GM12878 (cell line): ENCODE measurements at regions not wholly inside any gene's neighbourhood (a gene's known extent, or its start where the extent isn't known, plus 50 kb on each side); places are given as distances from the start of the nearest gene placed in this dataset.

Experiments used
- ATAC-seq: fragments of 200-7000 bp; cut with Tn5 transposase; 3 replicates; pipeline ENCODE4 v1.9.1; 2020; ENCODE audit warnings: mild to moderate bottlenecking, moderate library complexity
- BruUV-seq: library from RNA; stranded (reverse); fragments of 400-500 nt; replicated peaks from 2 replicates; lab custom pipeline; 2021; lab: Mats Ljungman, UMichigan
- CTCF ChIA-PET: fragments of 300-600 bp; sonication (Branson Sonifier 250); formaldehyde crosslinking; extraction: SDS; loops from one replicate; lab custom pipeline; 2021; ENCODE audit warnings: inconsistent platforms; lab: Yijun Ruan, JAX
- POLR2A ChIA-PET: fragments of 350-600 bp; formaldehyde crosslinking; extraction: SDS; loops from one replicate; lab custom pipeline; 2021; ENCODE audit warnings: inconsistent platforms; lab: Charles Lee
- RAD21 ChIA-PET: fragments of 300-600 bp; sonication (Branson Sonifier 250); formaldehyde crosslinking; loops from one replicate; lab custom pipeline; 2023; ENCODE audit warnings: antibody characterized with exemption; ENCODE audit not compliant: unreplicated experiment; lab: Charles Lee
- SMC1A ChIA-PET: fragments of 300-600 bp; sonication (Branson Sonifier 250); formaldehyde crosslinking; loops from one replicate; lab custom pipeline; 2023; ENCODE audit not compliant: unreplicated experiment, uncharacterized antibody; lab: Charles Lee
- DNase-seq: peaks from one replicate; pipeline ENCODE4 v3.0.0-alpha.2; 2011; ENCODE audit warnings: low read depth, low spot score
- FAIRE-seq: peaks from 3 replicates; lab custom pipeline; 2011; peaks lifted over from hg19 to GRCh38; lab: Jason Lieb, UNC
- H2AFZ ChIP-seq: 2 replicates; pipeline ENCODE4 v1.6.0; 2011; ENCODE audit warnings: low read depth, low read length, control low read depth; ENCODE audit not compliant: control insufficient read depth
- H3K27ac ChIP-seq: 2 replicates; pipeline ENCODE4 v1.5.1; 2011; ENCODE audit warnings: control low read depth; ENCODE audit not compliant: control insufficient read depth, insufficient read depth
- H3K27me3 ChIP-seq, 2 experiments: replicated peaks in 1 of 2; 2 replicates each; pipeline versions ENCODE4 v1.6.0 to v1.6.1; 2011; ENCODE audit warnings: low read length in 1 of 2; ENCODE audit not compliant: control insufficient read depth in 2 of 2, insufficient read depth in 2 of 2
- H3K36me3 ChIP-seq, 2 experiments: 2 replicates each; pipeline ENCODE4 v1.5.1; 2011; ENCODE audit warnings: low read length in 1 of 2; ENCODE audit not compliant: control insufficient read depth in 2 of 2, insufficient read depth in 2 of 2
- H3K4me1 ChIP-seq: 2 replicates; pipeline ENCODE4 v1.6.1; 2011; ENCODE audit warnings: mild to moderate bottlenecking, low read length, moderate library complexity, mixed read lengths; ENCODE audit not compliant: control insufficient read depth, insufficient read depth
- H3K4me2 ChIP-seq: 2 replicates; pipeline ENCODE4 v1.6.0; 2011; ENCODE audit warnings: control low read depth; ENCODE audit not compliant: control insufficient read depth, insufficient read depth
- H3K4me3 ChIP-seq: fragments of 200-600 bp; sonication (generic); 2 replicates; pipeline ENCODE4 v1.5.1; 2016
- H3K79me2 ChIP-seq: 2 replicates; pipeline ENCODE4 v1.6.0; 2011; ENCODE audit warnings: low read length; ENCODE audit not compliant: control insufficient read depth, insufficient read depth
- H3K9ac ChIP-seq: 2 replicates; pipeline ENCODE4 v1.8.0; 2011; ENCODE audit warnings: low read length, control low read depth, mixed read lengths; ENCODE audit not compliant: control insufficient read depth, insufficient read depth
- H3K9me3 ChIP-seq: replicated peaks from 3 replicates; pipeline ENCODE4 v1.5.1; 2011; ENCODE audit warnings: mild to moderate bottlenecking, low read length; ENCODE audit not compliant: control insufficient read depth, insufficient read depth
- H4K20me1 ChIP-seq: 2 replicates; pipeline ENCODE4 v1.6.0; 2011; ENCODE audit not compliant: control insufficient read depth, insufficient read depth
- BCLAF1 ChIP-seq: fragments of 450-650 bp; IDR thresholded peaks from 2 replicates; pipeline ENCODE4 v1.6.1; 2017; ENCODE audit warnings: antibody characterized with exemption, mild to moderate bottlenecking, moderate library complexity
- BRCA1 ChIP-seq: IDR thresholded peaks from 2 replicates; pipeline ENCODE4 v1.6.1; 2011; ENCODE audit warnings: low read depth, low read length, improper control_type of control experiment
- CREM ChIP-seq: IDR thresholded peaks from 2 replicates; pipeline ENCODE4 v1.6.1; 2014; ENCODE audit warnings: antibody characterized with exemption, low read depth
- ETV6 ChIP-seq, 2 experiments: fragments of 450-650 bp in 1 of 2; IDR thresholded peaks in 1 of 2; conservative IDR thresholded peaks in 1 of 2; 2 replicates each; pipeline ENCODE4 v1.6.1; 2014; ENCODE audit warnings: antibody characterized with exemption in 1 of 2, borderline replicate concordance in 1 of 2, low read depth in 1 of 2, mild to moderate bottlenecking in 1 of 2, moderate library complexity in 1 of 2
- FOXK2 ChIP-seq: fragments of 450-650 bp; IDR thresholded peaks from 2 replicates; pipeline ENCODE4 v1.6.1; 2017; ENCODE audit warnings: mild to moderate bottlenecking, moderate library complexity
- HDGF ChIP-seq: fragments of 450-650 bp; IDR thresholded peaks from 2 replicates; pipeline ENCODE4 v1.6.1; 2016; ENCODE audit warnings: antibody characterized with exemption
- JUNB ChIP-seq: IDR thresholded peaks from 2 replicates; pipeline ENCODE4 v1.6.1; 2016; ENCODE audit warnings: antibody characterized with exemption, mild to moderate bottlenecking
- JUND ChIP-seq: IDR thresholded peaks from 2 replicates; pipeline ENCODE4 v1.6.1; 2012; ENCODE audit warnings: low read depth, mild to moderate bottlenecking, low read length, improper control_type of control experiment, moderate library complexity
- MYC ChIP-seq: IDR thresholded peaks from 2 replicates; pipeline ENCODE4 v1.6.1; 2011; ENCODE audit warnings: mild to moderate bottlenecking, low read length, moderate library complexity, inconsistent platforms; ENCODE audit not compliant: insufficient read depth, insufficient replicate concordance, insufficient read length, severe bottlenecking
- NRF1 ChIP-seq: conservative IDR thresholded peaks from 2 replicates; pipeline ENCODE4 v1.6.1; 2011; ENCODE audit warnings: mild to moderate bottlenecking, low read depth, low read length, improper control_type of control experiment
- PAX8 ChIP-seq: fragments of 450-650 bp; IDR thresholded peaks from 2 replicates; pipeline ENCODE4 v1.6.1; 2017; ENCODE audit warnings: mild to moderate bottlenecking, moderate library complexity
- POLR2A ChIP-seq: IDR thresholded peaks from 2 replicates; pipeline ENCODE4 v1.6.1; 2011; ENCODE audit warnings: low read depth, mild to moderate bottlenecking, low read length
- RAD51 ChIP-seq: fragments of 450-650 bp; IDR thresholded peaks from 2 replicates; pipeline ENCODE4 v1.6.1; 2016; ENCODE audit warnings: moderate library complexity, mild to moderate bottlenecking, inconsistent platforms
- SREBF1 ChIP-seq: IDR thresholded peaks from 2 replicates; pipeline ENCODE4 v1.6.1; 2012; ENCODE audit warnings: mild to moderate bottlenecking, low read length
- STAT1 ChIP-seq: fragments of 450-650 bp; conservative IDR thresholded peaks from 2 replicates; pipeline ENCODE4 v1.6.1; 2014; ENCODE audit warnings: antibody characterized with exemption, mild to moderate bottlenecking
- ZNF207 ChIP-seq: fragments of 450-650 bp; IDR thresholded peaks from 2 replicates; pipeline ENCODE4 v1.6.1; 2014; ENCODE audit warnings: antibody characterized with exemption, mild to moderate bottlenecking, borderline replicate concordance
- WGBS: methylation state at CpG from one replicate; pipeline ENCODE4 v1.1.6; 2016; ENCODE audit warnings: low lambda C conversion rate; ENCODE audit not compliant: insufficient replicate concordance, insufficient coverage; ENCODE audit errors: missing lambda C conversion rate; 5-methylcytosine and 5-hydroxymethylcytosine counted together
- in situ Hi-C: fragments of 300-500 bp; cut with MboI; formaldehyde crosslinking; loops from 9 replicates; pipeline ENCODE4 v1.14.3; 2018; ENCODE audit warnings: mixed read lengths
- intact Hi-C: fragments of 100-400 bp; cut with micrococcal nuclease; formaldehyde crosslinking; loops from one replicate; pipeline ENCODE4 v1.14.2; 2022; ENCODE audit not compliant: unreplicated experiment
- TF ChIP-seq, protein P1 (sequence below): fragments of 450-650 bp; IDR thresholded peaks from 2 replicates; pipeline ENCODE4 v1.6.1; 2016; ENCODE audit warnings: mild to moderate bottlenecking
- TF ChIP-seq, protein P2 (sequence below): fragments of 450-650 bp; IDR thresholded peaks from 2 replicates; pipeline ENCODE4 v1.6.1; 2017; ENCODE audit warnings: mild to moderate bottlenecking
- TF ChIP-seq, protein P3 (sequence below): fragments of 450-650 bp; IDR thresholded peaks from 2 replicates; pipeline ENCODE4 v1.6.1; 2016; ENCODE audit warnings: mild to moderate bottlenecking

DNA sequence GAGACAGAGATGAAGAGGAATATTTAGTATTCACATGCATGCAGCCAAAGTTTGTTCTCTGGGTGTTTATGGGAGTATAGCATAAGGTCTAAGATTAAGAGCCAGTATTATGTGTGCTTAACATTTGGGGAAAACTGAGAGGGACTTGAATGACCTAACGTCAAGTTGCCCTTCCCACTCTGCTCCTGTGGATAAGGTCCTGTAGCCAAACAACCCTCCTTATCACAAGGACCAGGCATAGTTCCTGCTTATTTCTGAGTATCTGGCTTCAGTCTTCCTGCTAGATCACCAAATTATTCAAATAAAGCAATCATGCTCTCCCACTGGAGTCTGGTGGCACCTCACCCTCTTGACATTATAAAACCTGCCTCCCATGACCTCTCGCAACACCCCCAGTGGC is 137.9 kb upstream of the SEMA3E start:
- H3K27ac ChIP-seq = no peak overlapping the region
- H3K4me1 ChIP-seq = no peaks in the 10 kb centered on the region
- BruUV-seq = no TSS peak
- no peak for DNase-seq
- H3K27me3 ChIP-seq = no peaks in the 10 kb centered on the region; a peak in 1 of 4 replicates
- SMC1A ChIA-PET = no interaction called here
- ATAC-seq = no peak
- intact Hi-C loops (no loop called here), in situ Hi-C loops (no loop called here)
- H3K4me2 ChIP-seq = no peak overlapping the region
- H4K20me1 ChIP-seq = no peaks in the 10 kb centered on the region
- H2AFZ ChIP-seq = no peak overlapping the region
- H3K79me2 ChIP-seq = no peaks in the 10 kb centered on the region
- no peaks in the 10 kb centered on the region for H3K9me3 ChIP-seq
- WGBS = 31% methylated on average over 2 of the region's 2 CpGs
- no peak overlapping the region for H3K9ac ChIP-seq
- CTCF ChIA-PET = no interaction called here
- no peak overlapping the region for H3K4me3 ChIP-seq
- RAD21 ChIA-PET = no interaction called here
- POLR2A ChIA-PET = no interaction called here
- FAIRE-seq = no peak
- TF ChIP-seq PAX8 = no peak
- no peak for TF ChIP-seq FOXK2
- TF ChIP-seq CREM = no peak
- no peak for TF ChIP-seq RAD51
- TF ChIP-seq ETV6 (conservative IDR thresholded peaks at IDR 0.05 in 1 of 2, IDR thresholded peaks at IDR 0.05 in 1 of 2; ENCODE audit: borderline replicate concordance in 1 of 2, low read depth in 1 of 2) = no peak
- TF ChIP-seq BRCA1 = no peak
- TF ChIP-seq JUND = no peak
- TF ChIP-seq JUNB = no peak
- no peak for TF ChIP-seq MYC
- no peak for TF ChIP-seq SREBF1
- no peak for TF ChIP-seq NRF1
- TF ChIP-seq, protein P1, sequence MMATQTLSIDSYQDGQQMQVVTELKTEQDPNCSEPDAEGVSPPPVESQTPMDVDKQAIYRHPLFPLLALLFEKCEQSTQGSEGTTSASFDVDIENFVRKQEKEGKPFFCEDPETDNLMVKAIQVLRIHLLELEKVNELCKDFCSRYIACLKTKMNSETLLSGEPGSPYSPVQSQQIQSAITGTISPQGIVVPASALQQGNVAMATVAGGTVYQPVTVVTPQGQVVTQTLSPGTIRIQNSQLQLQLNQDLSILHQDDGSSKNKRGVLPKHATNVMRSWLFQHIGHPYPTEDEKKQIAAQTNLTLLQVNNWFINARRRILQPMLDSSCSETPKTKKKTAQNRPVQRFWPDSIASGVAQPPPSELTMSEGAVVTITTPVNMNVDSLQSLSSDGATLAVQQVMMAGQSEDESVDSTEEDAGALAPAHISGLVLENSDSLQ = no peak
- TF ChIP-seq STAT1 = no peak
- no peak for TF ChIP-seq POLR2A
- TF ChIP-seq BCLAF1 = no peak
- TF ChIP-seq HDGF = no peak
- TF ChIP-seq, protein P2, sequence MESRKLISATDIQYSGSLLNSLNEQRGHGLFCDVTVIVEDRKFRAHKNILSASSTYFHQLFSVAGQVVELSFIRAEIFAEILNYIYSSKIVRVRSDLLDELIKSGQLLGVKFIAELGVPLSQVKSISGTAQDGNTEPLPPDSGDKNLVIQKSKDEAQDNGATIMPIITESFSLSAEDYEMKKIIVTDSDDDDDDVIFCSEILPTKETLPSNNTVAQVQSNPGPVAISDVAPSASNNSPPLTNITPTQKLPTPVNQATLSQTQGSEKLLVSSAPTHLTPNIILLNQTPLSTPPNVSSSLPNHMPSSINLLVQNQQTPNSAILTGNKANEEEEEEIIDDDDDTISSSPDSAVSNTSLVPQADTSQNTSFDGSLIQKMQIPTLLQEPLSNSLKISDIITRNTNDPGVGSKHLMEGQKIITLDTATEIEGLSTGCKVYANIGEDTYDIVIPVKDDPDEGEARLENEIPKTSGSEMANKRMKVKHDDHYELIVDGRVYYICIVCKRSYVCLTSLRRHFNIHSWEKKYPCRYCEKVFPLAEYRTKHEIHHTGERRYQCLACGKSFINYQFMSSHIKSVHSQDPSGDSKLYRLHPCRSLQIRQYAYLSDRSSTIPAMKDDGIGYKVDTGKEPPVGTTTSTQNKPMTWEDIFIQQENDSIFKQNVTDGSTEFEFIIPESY = no peak
- TF ChIP-seq, protein P3, sequence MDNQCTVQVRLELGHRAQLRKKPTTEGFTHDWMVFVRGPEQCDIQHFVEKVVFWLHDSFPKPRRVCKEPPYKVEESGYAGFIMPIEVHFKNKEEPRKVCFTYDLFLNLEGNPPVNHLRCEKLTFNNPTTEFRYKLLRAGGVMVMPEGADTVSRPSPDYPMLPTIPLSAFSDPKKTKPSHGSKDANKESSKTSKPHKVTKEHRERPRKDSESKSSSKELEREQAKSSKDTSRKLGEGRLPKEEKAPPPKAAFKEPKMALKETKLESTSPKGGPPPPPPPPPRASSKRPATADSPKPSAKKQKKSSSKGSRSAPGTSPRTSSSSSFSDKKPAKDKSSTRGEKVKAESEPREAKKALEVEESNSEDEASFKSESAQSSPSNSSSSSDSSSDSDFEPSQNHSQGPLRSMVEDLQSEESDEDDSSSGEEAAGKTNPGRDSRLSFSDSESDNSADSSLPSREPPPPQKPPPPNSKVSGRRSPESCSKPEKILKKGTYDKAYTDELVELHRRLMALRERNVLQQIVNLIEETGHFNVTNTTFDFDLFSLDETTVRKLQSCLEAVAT = no peak
- no peak for TF ChIP-seq ZNF207
- H3K36me3 ChIP-seq = no peaks in the 10 kb centered on the region
